Ishikawa (cell line): ENCODE measurements at regions not wholly inside any gene's neighbourhood (a gene's known extent, or its start where the extent isn't known, plus 50 kb on each side); places are given as distances from the start of the nearest gene placed in this dataset.

Source experiments
- EP300 ChIP-seq: IDR thresholded peaks from 2 replicates; pipeline ENCODE4 v1.6.1; 2012; ENCODE audit warnings: borderline replicate concordance
- FOXM1 ChIP-seq: IDR thresholded peaks from 2 replicates; pipeline ENCODE4 v1.6.1; 2012; ENCODE audit warnings: low read depth, borderline replicate concordance
- RAD21 ChIP-seq: IDR thresholded peaks from 2 replicates; pipeline ENCODE4 v1.6.1; 2012; ENCODE audit warnings: low read depth
- TAF1 ChIP-seq: IDR thresholded peaks from 2 replicates; pipeline ENCODE4 v1.6.1; 2012; ENCODE audit warnings: low read depth, mild to moderate bottlenecking
- TEAD4 ChIP-seq: IDR thresholded peaks from 2 replicates; pipeline ENCODE4 v1.6.1; 2012
- TF ChIP-seq, protein P1 (sequence below): IDR thresholded peaks from 2 replicates; pipeline ENCODE4 v1.6.1; 2012; ENCODE audit warnings: low read depth, mild to moderate bottlenecking

- no peak for TF ChIP-seq RAD21
- no peak for TF ChIP-seq TAF1
- TF ChIP-seq, protein P1, sequence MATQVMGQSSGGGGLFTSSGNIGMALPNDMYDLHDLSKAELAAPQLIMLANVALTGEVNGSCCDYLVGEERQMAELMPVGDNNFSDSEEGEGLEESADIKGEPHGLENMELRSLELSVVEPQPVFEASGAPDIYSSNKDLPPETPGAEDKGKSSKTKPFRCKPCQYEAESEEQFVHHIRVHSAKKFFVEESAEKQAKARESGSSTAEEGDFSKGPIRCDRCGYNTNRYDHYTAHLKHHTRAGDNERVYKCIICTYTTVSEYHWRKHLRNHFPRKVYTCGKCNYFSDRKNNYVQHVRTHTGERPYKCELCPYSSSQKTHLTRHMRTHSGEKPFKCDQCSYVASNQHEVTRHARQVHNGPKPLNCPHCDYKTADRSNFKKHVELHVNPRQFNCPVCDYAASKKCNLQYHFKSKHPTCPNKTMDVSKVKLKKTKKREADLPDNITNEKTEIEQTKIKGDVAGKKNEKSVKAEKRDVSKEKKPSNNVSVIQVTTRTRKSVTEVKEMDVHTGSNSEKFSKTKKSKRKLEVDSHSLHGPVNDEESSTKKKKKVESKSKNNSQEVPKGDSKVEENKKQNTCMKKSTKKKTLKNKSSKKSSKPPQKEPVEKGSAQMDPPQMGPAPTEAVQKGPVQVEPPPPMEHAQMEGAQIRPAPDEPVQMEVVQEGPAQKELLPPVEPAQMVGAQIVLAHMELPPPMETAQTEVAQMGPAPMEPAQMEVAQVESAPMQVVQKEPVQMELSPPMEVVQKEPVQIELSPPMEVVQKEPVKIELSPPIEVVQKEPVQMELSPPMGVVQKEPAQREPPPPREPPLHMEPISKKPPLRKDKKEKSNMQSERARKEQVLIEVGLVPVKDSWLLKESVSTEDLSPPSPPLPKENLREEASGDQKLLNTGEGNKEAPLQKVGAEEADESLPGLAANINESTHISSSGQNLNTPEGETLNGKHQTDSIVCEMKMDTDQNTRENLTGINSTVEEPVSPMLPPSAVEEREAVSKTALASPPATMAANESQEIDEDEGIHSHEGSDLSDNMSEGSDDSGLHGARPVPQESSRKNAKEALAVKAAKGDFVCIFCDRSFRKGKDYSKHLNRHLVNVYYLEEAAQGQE: no peak
- TF ChIP-seq FOXM1: no peak
- TF ChIP-seq EP300: no peak
- no peak for TF ChIP-seq TEAD4
Measured at GRCh38 chr7:118734541-118734940, 510.0 kb downstream of the ANKRD7 start.
